HG03378 (cell line): ENCODE measurements at regions not wholly inside any gene's neighbourhood (a gene's known extent, or its start where the extent isn't known, plus 50 kb on each side); places are given as distances from the start of the nearest gene placed in this dataset.
"Not testable (repeated sequence)": the region's sequence is repeated elsewhere in the genome, so short reads cannot be mapped to it uniquely, and the experiment has no call there.

Experiments
- ATAC-seq: cut with Tn5 transposase; IDR thresholded peaks from one replicate; pipeline ENCODE4 v1.9.1; 2021; ENCODE audit warnings: mild to moderate bottlenecking, moderate library complexity; ENCODE audit not compliant: unreplicated experiment

DNA sequence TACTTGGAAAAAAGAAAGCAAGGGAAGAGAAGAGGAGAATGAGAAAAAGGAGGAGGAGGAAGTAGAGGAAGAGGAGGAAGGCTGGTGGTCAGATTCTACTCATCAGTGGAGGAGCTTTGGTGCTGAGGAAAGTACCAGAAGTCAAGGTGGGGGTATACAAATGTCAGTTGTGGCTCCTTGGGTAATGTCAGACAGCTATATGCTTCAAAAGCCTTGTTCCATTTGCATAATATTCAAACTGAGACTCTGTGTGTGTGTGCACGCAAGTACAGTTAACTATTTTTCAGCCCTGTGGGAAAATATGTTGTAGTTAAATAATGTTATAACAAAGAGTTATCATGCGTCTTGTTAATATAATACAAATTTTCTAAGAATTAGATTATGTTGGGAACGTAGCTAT is 609.7 kb downstream of the PDCD6IP start:
- no peak for ATAC-seq

DNA sequence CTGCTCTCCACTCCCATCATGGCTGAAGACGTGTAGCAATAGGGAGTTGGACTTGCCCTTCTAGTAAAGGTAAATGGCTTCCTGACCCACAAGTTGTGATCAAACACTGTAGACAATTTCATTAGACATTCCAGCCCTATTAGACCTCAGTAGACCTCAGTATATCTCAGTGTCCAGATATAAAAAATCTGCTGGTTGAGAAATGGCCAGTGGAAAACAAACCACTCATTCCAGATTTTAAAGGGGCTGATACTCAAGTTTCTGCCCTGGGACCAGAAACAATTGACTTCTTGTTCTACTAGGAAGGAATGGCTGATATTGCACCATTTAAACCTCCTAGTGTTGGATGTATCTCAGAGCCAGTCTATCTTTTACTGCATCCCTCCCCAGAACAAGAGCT is 613.2 kb downstream of the PDCD6IP start:
- no peak for ATAC-seq

DNA sequence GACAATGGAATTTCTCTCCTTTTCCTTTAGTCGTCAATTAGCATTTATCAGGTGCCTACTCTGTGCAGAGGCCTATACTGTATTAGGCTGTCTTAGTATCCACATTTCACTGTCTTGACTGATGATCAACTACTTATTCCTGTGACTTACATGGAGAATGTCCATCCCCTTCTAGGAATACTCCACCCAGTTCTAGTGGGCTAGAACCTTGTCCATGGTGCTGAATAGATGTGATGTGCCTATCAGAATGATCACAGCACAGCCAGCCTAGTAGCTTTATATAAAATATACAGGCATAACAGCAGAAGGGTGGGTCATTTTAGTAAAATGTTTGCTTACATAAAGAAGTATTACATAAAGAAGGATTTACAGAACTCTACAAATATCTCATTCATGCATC is 621.4 kb downstream of the PDCD6IP start:
- ATAC-seq, result no peak

DNA sequence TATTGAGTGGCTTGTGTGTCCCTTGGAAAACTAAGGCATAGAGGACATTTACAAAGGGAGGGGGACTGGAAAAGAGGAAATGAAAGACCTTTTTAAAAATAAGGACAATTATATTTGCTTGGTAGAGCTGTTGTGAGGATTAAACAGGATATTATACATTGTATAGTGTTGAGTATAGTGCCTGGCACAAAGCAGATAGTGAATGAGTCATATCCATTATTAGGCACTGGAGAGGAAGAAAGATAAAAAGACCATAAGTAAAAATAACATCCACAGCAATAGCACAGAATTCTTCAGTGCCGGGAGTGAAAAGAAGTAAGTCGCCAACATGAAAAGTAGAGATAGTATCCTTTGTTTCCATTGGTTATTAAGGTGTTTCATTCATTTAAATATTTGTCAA is 623.3 kb downstream of the PDCD6IP start:
- ATAC-seq, result no peak

DNA sequence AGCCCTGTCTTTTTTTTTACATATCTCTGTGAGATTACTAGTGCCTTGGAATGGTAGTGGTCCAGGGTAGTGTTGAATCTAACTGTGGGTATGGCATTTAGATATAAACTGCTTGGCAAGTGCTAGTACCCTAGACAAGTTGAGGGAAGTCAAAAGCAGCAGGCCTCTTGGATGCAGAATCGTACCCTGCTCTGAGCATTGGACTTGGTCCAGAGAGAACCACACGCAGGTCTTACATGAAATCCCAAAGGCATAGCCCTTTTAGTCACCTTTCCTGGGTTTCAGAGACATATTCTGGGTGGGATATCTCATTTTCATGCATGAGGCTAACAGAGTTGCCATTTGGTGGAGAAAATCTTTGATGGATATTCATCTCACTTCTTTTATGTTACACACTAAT is 641.4 kb downstream of the PDCD6IP start:
- no peak for ATAC-seq

DNA sequence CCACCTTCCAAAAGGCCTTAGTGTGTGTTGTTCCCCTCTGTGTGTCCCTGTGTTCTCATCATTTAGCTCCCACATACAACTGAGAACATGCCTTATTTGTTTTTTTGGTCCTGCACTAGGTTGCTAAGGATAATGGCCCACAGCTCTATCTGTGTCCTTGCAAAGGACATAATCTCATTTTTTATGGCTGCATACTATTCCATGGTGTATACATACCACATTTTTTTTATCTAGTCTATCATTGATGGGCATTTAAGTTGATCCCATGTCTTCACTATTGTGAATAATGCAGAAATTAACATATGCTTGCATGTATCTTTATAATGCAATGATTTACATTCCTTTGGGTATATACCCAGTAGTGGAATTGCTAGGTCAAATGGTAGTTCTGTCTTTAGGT is 645.7 kb downstream of the PDCD6IP start:
- ATAC-seq, result no peak

DNA sequence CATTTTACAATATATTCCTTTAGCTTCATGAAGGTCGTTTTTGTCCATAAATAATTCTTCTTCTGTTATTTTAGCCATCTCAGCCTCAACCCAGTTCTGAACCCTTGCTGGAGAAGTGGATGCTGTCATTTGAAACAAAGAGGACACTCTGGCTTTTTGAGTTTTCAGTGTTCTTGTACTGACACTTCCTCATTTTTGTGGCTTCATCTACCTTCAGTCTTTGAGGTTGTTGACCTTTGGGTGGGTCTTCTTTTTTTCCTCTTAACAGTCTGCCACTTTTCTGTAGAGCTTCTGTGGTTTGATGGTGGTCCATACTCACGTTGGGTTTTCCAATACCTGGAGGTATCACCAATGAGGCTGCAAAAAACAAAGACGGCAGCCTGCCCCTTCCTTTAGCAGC is 650.9 kb downstream of the PDCD6IP start:
- ATAC-seq, result no peak

DNA sequence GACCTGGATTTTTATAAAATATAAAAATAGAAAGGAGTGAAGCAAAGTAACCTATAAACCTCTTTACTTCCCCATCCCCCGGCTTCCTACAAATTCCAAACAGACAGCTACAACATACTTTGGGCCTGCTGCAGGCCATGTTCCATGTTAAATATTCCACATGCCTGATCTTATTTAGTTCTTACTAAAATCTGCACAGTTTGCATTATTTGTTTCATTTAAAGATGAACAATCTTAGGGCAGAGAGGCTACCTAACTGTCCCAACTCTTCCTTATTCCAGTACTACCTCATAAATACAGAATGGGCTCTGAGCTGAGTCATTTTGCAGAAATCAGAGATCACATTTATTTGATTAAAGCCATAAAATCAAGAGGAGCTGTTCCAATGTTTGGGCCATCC is 665.0 kb downstream of the PDCD6IP start:
- ATAC-seq, result no peak

DNA sequence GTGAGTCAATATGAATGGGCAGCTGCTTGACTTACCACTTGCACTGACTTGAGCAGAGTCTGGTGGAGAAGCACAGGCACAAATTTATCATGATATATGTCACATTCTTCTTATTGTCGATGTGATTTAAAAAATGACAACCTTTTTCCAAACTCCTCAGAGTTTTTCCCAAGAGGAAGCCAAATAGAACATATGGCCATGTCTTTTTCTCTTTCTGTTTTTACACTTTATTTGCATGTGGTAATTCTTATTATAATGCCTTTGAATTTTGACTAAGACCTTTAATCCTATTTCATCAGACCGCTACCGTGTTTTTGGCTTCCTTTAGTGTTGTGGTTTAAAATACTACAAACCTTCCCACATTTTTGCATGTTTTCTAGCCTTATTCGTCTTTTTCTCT is 666.2 kb downstream of the PDCD6IP start:
- ATAC-seq, result no peak

DNA sequence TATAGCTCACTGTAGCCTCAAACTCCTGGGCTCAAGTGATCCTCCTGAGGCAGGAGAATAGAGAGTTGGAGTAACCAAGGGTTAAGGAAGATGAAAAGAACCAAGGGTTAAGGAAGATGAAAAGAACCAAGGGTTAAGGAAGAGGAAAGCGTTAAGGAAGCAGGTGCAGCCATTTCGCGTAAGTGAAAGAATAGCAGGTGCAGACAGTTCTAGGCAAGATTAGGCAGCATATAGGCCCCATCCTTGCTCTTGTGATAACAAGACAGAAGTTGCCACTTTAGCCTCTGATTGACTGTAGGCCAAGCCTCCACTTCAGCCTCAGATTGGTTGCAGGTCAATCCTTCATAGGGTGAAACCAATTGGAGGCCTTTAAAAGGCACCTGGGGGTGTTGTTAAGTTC is 677.4 kb downstream of the PDCD6IP start:
- no peak for ATAC-seq

DNA sequence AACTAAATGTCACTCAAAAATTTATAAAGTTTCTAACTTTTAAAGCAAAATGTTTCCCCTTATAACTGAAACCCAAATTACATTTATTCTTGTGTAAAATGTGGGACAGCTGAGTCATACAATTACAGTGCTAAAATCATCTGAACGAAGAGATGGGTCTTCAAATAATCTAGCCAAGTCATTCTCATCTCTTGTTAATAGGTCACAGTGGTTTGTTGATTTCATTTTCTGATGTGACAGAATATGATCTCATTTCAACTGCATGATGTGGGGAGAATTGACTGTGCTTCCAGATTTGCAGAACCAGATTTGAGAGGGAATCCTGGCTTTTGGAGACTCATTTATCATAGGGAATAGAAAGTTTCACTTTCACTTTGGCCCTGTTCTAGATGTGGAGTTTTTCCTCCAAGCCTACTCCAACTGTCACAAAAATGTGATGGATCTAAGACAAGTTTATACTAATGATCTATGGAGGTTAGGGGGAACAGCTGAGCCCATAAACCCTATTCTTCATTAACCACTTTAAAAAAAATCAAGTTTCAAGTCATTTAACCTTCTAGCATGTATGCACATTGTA is 685.0 kb downstream of the PDCD6IP start:
- ATAC-seq, result no peak

DNA sequence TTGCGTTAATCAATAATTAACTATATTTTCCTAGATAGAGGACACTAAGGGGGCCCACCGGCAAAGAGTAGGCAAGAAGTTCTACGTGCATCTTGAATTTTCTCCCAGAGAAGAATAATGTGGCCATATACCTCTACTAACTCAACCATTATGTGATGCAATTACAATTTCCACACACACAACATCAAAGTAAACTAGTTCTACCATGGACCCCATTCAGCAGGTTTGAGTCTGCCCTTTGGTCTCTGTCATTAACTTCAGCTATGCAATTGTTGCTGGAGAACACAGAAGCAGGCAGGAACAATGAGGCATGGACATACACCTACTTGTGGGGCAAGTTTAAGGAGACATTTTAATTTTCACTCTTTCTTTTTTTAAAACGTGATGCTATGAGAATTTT is 705.9 kb downstream of the PDCD6IP start:
- no peak for ATAC-seq

DNA sequence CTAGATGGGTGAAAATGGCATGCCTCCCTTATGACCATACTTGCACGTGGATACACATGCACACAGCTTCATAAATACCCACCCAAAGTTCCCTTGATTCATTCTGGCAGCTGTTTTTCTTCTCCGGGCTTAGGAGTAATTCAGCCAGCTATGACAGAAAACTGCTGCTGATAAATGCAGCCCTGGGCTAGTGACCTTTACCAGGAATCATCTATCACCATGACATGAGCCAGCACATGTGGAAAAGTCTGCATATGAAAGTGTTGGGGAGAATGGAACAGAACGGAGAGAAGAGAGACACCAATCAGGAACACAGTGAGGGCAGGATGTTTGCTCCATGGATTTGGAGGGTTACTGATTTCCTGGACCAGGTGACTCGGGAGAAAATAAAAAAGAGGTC is 706.3 kb downstream of the PDCD6IP start:
- ATAC-seq, result no peak

DNA sequence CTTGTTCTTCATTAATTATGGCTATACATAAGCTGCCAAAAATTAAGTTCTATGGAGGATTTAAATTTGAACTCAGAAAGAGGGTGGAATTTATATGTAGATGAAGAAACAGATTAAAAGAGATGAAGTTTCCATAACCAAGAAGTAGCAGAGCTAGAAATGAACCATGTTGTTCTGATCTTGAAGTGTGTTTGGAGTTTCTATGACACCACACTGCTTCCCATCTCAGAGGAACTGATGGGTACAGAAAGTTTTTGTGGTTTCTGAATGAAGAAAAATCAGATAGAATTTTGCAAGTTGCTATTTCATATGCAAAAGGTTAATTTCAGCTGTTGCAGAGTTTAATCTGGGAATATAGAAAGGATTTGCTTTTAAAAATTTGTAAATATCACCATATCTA is 710.3 kb downstream of the PDCD6IP start:
- ATAC-seq, result no peak

DNA sequence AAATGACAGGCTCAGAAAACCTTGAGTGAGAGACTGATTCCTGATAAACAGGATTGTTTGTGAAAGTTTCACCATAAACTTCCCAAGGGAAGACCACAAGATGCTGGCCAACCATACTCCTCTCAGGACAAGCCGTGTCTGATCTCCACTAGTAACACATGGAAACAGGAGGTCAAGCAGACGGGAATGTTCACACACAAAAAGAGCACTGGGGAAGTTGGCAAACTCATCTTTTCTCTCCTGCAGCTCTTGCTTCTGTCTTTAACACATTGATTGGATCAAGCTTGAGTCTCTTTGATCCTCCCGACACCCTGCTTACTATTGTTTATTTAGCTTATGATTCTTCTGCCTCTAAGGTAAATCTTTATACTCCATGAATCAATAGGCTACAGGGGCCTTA is 713.5 kb downstream of the PDCD6IP start:
- no peak for ATAC-seq

DNA sequence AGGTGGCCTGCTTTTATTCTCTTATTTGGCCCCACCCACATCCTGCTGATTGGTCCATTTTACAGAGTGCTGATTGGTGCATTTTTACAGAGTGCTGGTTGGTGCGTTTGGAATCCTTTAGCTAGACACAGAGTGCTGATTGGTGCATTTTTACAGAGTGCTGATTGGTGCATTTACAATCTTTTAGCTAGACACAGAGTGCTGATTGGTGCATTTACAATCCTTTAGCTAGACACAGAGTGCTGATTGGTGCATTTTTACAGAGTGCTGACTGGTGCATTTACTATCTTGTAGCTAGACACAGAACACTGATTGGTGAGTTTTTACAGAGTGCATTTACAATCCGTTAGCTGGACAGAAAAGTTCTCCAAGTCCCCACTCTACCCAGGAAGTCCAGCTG is 720.6 kb downstream of the PDCD6IP start:
- ATAC-seq, result not testable (repeated sequence)

DNA sequence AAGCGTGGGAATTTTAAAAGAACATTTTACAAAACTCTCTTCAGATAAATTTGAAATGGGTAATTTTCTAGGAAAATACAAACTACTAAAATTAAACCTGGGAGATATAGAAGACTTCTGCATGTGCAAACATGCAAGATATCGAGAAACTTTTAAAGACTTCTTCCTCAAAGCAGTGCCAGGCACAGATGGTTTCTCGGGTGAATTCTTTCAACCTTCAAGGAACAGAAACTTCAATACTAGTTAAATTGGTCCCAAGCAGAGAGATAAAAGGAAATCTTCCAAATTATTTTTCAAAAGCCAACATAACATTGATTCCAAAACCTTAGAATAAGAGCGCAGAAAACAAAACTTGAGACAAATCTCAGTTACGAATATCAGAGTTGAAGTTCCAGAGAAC is 732.7 kb downstream of the PDCD6IP start:
- no peak for ATAC-seq

DNA sequence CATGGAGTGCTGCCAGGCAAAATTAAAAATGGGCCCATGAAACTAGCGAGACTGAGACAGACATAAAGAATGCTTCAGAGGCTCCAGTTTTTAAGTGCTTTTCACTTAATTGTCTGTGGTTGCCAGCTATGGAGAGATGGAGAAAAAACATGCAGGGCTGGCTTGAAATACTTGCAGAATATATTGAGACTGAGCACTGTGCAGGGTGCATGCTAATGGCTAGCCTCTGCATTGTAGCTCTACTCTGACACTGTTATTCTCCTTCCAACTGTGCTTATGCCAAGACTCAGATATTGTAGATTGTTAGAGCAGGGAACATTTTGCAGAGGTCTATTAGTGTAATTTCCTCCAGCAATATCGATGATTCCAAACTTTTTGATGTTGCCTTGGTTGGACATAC is 735.0 kb downstream of the PDCD6IP start:
- ATAC-seq, result no peak

DNA sequence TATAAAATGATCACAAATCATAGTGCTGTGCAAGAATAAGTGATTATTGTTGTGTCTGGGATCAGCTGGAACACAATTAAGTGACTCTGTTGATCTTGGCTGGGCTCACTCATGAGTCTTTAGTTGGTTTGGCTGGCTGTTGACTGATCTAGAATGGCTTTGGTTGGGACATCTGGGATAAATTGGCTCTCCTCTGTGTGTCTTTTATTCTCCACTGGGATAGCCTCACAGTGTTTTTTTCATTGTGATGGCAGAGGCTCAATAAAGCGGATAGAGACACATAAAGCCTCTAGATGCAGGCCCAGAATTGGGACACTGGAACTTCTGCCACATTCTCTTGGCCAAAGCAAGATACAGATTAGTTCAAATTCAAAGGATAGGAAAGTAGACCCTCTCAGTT is 735.6 kb downstream of the PDCD6IP start:
- ATAC-seq, result no peak

DNA sequence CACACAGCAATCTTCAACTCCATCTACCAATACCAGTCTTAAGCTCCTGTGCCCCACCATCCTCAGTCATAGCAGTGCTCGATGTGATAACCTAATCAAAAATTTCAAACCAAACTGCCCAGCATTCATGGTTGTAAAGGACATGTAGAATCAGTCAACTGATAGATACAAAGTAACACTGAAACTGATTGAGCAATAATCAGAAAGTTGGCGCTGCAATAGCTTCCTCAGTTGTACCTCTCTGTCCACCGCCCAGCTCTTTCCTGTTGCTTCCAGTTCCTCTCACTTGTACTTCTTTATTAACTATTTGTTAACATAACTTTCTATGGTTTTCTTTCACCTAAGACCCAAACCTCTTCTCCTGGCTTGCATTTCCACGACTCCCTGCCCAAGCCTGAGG is 745.7 kb downstream of the PDCD6IP start:
- ATAC-seq, result no peak

DNA sequence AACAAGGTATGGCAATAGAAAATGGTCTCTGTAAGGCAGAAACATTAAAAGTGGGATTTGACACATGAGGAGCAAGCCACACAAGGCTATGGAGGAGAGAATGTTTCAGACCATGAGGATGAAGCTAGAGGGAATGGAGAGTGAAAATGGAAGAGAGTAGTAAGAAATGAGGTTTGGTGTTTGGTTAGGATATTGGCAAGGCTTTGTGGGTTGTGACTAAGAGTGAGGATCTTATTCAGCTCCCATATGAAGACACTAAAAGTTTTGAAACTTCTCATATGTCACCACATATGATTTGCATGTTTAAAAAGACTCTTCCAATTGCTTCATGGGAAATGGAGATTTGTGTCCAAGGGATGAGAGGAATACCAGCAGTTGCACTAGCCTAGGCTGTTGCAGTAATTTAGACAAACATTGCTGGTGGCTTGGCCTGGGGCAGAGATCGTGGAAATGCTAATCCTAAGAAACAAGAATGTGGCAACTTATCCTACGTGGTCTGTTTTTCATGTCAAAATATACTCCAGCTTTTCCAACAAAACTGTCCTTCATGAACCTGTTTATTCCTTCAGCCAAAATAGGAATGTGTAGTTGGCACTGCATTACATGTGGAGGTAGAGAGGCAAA is 749.0 kb downstream of the PDCD6IP start:
- no peak for ATAC-seq

DNA sequence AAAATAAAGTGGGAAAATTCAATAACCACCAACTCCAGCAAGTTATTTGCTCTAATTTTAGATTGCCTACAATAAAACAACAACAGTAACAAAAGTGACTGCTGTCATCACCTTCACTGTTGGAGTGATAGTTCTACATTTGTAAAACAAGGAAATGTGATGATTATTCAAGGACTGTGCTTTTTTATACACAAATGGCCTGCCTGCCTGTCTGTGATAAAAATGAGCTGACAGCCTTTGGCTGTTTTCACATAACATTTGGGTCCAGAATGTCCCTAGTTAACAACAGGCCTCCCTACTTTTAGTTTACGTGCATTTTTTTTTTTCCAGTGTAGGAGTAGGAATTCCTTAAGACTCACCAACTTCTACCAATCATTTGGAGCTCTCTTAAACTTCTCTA is 768.8 kb downstream of the PDCD6IP start:
- ATAC-seq, result no peak

DNA sequence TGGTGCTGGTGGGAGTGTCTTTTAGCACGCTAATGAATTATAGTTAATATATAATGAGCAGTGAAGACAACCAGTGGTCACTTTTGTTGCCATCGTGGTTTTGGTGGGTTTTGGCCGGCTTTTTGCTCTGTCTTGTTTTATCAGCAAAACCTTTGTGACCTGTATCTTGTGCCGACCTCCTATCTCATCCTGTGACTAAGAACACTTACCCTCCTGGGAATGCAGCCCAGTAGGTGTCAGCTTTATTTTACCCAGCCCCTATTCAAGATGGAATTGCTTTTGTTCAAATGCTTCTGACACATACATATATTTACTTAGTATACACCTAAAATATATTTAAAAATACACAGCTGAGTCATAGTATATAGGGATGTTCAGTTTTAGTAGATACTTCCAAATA is 770.3 kb downstream of the PDCD6IP start:
- no peak for ATAC-seq
